ENCODE measurements at regions not wholly inside any gene's neighbourhood (a gene's known extent, or its start where the extent isn't known, plus 50 kb on each side); places are given as distances from the start of the nearest gene placed in this dataset.

GRCh38 chr4:136917312-136918110 lies 614.8 kb downstream of the PCDH18 start:
- no peak for ATAC-seq
- no peak for DNase-seq
- intact Hi-C loops (cut with DNase I) = no loop called here

- ATAC-seq (no peak), DNase-seq (no peak)
- intact Hi-C loops (cut with DNase I) = no loop called here
These were observed 622.7 kb downstream of the PCDH18 start for GRCh38 chr4:136909626-136910025.

- DNase-seq (no peak), ATAC-seq (no peak)
- intact Hi-C loops (cut with DNase I) = no loop called here
These were observed 624.2 kb downstream of the PCDH18 start for GRCh38 chr4:136908122-136908521.

GRCh38 chr4:136900696-136901095 lies 631.6 kb downstream of the PCDH18 start:
- no peak for ATAC-seq
- DNase-seq = no peak
- intact Hi-C loops (cut with DNase I) = no loop called here

- ATAC-seq = no peak
- no peak for DNase-seq
- intact Hi-C loops (cut with DNase I) = no loop called here
These were observed 633.6 kb downstream of the PCDH18 start for GRCh38 chr4:136898590-136899248.

GRCh38 chr4:136893573-136893972 lies 638.7 kb downstream of the PCDH18 start:
- ATAC-seq = no peak
- no peak for DNase-seq
- intact Hi-C loops (cut with DNase I) = no loop called here

- no peak for DNase-seq
- intact Hi-C loops (cut with DNase I) = no loop called here
- ATAC-seq = no peak
These were observed 650.6 kb downstream of the PCDH18 start for GRCh38 chr4:136881666-136882065.

GRCh38 chr4:136873555-136873954 lies 658.7 kb downstream of the PCDH18 start:
- intact Hi-C loops (cut with DNase I) = no loop called here
- ATAC-seq = no peak
- no peak for DNase-seq

GRCh38 chr4:136867465-136867864 lies 664.8 kb downstream of the PCDH18 start:
- ATAC-seq = no peak
- no peak for DNase-seq

GRCh38 chr4:136865526-136865925 lies 666.8 kb downstream of the PCDH18 start:
- DNase-seq = no peak
- intact Hi-C loops (cut with DNase I) = no loop called here
- ATAC-seq = peak in 1 of 2 donors; percentile 46

More at GRCh38 chr4:136867465-136867864, 664.8 kb downstream of the PCDH18 start:
- intact Hi-C loops (cut with DNase I) = no loop called here

- peak in 1 of 2 donors; percentile 89 for ATAC-seq
- intact Hi-C loops (cut with DNase I) = no loop called here
- DNase-seq = no peak
These were observed 667.6 kb downstream of the PCDH18 start for GRCh38 chr4:136864604-136865185.

GRCh38 chr4:136863756-136864155 lies 668.5 kb downstream of the PCDH18 start:
- ATAC-seq (peak in 1 of 2 donors; percentile 38), DNase-seq (no peak)
- intact Hi-C loops (cut with DNase I) = no loop called here

- intact Hi-C loops (cut with DNase I) = no loop called here
- DNase-seq (no peak), ATAC-seq (no peak)
These were observed 669.6 kb downstream of the PCDH18 start for GRCh38 chr4:136862653-136863052.

GRCh38 chr4:136861091-136861490 lies 671.2 kb downstream of the PCDH18 start:
- ATAC-seq (no peak), DNase-seq (no peak)
- intact Hi-C loops (cut with DNase I) = no loop called here

GRCh38 chr4:136858903-136859302 lies 673.4 kb downstream of the PCDH18 start:
- intact Hi-C loops (cut with DNase I) = no loop called here
- ATAC-seq = no peak
- no peak for DNase-seq

- no peak for ATAC-seq
- intact Hi-C loops (cut with DNase I) = no loop called here
- no peak for DNase-seq
These were observed 676.4 kb downstream of the PCDH18 start for GRCh38 chr4:136855886-136856285.

- intact Hi-C loops (cut with DNase I) = no loop called here
These were observed 681.8 kb downstream of the PCDH18 start for GRCh38 chr4:136850446-136850845.

GRCh38 chr4:136847881-136848621 lies 684.2 kb downstream of the PCDH18 start:
- intact Hi-C loops (cut with DNase I) = no loop called here
- no peak for ATAC-seq
- no peak for DNase-seq

More at GRCh38 chr4:136850446-136850845, 681.8 kb downstream of the PCDH18 start:
- DNase-seq = no peak
- ATAC-seq = no peak

- DNase-seq (no peak), ATAC-seq (no peak)
- intact Hi-C loops (cut with DNase I) = no loop called here
These were observed 690.8 kb downstream of the PCDH18 start for GRCh38 chr4:136841526-136841925.

- DNase-seq (no peak), ATAC-seq (no peak)
- intact Hi-C loops (cut with DNase I) = no loop called here
These were observed 693.7 kb downstream of the PCDH18 start for GRCh38 chr4:136838607-136839006.
